SK-MEL-5 (cell line): ENCODE measurements at regions not wholly inside any gene's neighbourhood (a gene's known extent, or its start where the extent isn't known, plus 50 kb on each side); places are given as distances from the start of the nearest gene placed in this dataset.

Experiments
- DNase-seq: peaks from one replicate; pipeline ENCODE4 v3.0.0-alpha.2; 2016; ENCODE audit warnings: low read depth, low spot score
- in situ Hi-C: cut with HindIII; loops from 2 replicates; pipeline ENCODE4 v1.10.0; 2016; ENCODE audit warnings: low sequenced_read_pairs, high pct_unique_total_duplicates, low pct_unique_long_range_greater_than_20kb

DNA sequence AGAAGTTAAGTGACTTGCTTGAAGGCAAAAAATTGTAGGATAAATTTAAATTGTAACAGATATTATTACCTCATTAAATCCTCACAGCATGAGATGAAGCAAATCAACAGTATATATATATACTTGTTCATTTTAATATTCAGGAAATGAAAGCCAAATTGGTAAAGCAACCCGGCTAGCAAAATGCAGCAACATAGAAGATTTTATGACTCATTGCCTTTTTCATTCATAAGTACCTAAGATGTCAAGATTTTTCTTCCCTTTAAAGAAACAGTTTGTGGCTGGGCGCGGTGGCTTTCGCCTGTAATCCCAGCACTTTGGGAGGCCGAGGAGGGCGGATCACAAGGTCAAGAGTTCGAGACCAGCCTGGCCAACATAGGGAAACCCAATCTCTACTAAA, 190.5 kb upstream of the NRIP1 start:
- in situ Hi-C loops: no loop called here
- DNase-seq: no peak

DNA sequence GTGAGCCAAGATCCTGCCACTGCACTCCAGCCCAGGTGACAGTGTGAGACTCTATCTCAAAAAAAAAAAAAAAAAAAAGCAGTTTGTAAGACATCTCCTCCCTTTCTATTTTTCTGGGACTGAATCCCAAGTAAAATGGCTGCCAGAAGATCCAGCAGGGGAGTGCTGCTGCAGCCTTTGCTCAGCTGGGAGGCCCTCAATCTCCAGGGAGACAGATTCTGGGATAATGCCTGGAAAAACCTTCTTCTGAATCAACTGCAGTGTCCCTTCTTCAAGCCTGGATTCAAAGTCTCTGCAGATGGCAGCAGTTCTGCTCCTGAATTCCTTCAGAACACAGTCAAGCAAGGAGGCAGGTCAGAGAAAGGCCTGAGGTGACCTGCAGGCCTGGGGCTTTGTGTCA, 191.0 kb upstream of the NRIP1 start:
- no peak for DNase-seq
- in situ Hi-C loops: no loop called here

DNA sequence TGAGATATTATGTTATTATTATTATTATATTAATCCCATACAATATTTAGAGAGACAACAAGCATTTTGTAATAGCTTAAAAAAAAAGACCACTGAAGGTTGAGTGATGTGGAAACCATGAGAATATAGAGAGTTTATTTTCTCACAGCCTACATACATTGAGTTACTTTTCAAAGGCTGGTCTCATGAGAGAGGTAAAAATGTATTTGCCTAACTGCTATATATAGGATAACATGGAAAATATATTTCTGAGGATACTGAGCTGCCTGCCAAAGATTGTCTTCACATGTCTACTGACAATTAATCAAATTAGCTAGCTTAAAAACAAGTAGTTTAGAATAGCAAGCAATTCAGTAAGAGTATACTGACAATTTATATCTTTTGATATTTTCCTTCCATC, 192.2 kb upstream of the NRIP1 start:
- no peak for DNase-seq
- in situ Hi-C loops: no loop called here

DNA sequence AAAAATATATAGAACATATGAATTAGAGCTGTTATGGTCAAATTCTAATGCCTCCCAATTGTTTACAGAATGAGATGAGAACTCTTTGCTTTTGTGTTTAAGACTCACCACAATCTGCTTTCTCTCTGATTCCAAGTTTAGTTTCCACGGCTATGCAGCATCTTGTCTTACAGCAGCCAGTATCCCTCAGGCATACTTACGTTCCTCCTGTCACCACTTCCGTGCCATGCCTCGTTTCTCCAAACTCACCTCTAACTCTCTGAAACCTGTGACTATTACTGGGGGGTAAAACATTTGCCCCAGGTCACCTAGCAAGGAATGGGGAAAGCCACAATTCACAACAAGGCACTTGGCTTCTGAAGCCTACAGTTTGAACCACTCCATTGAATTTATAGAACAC, 192.8 kb upstream of the NRIP1 start:
- in situ Hi-C loops: no loop called here

DNA sequence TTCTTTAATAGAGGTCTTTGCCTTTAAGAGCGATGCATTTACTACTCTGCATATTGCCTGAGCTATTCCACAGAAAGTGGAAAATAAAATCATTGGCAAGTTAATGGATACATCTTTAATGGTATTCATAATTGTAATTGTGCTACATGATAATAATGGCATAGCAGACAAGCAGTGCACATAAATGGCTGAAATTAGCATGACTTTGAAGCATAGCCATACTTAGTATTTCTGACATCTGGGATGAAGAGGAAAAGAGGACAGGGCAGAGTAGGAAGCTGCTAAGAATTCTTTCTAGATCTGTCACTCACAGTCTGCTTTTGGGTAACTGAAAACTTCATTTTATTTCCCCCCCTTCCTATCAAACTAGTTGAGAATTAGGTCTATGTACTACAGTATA, 195.0 kb upstream of the NRIP1 start:
- DNase-seq: no peak
- in situ Hi-C loops: no loop called here

More for the DNA sequence above, 192.8 kb upstream of the NRIP1 start:
- DNase-seq: no peak

DNA sequence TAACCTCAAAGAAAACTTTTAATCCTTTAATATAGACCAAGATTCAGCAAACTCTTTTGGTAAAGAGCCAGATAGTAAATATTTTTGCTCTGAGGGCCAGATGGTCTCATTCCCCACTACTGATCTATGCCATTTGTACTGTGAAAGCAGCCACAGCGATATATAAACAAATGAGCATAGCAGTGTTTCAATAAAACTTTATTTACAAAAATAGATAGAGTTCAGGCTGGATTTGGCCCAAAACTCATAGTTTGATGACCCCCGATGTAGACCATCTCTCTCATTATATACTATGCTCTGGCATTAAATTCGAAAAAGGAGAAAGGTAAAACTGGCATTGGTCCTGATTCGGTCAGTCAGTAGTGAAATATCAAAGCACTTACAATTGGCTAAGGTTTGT, 195.8 kb upstream of the NRIP1 start:
- in situ Hi-C loops: no loop called here
- no peak for DNase-seq

DNA sequence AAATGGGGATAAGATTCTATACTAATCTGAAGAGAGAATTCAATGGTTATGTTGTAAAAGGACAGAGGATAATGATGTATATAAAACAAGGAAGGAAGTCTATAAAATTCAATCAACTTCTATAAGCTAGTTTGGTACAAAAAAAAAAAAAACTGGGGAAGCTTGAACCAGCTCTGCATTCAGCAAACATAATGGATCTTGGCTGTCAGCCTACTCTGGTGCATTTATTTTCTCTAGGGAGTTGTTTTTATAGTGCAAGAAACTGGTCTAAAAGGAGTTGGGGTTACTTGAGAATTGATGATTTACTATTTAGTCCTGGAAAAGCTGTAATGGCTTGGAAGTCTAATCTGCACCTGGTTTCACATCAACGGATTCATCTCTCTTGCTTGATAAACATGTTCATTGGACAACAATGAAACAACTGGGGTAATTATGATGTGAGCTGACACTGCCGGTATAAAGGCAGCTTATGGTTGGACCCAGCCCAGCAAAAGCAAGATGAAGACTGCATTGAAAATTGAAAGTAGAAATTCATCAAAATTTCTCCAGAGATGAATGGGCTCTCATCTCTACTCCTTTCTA, 199.4 kb upstream of the NRIP1 start:
- in situ Hi-C loops: no loop called here
- DNase-seq: no peak

DNA sequence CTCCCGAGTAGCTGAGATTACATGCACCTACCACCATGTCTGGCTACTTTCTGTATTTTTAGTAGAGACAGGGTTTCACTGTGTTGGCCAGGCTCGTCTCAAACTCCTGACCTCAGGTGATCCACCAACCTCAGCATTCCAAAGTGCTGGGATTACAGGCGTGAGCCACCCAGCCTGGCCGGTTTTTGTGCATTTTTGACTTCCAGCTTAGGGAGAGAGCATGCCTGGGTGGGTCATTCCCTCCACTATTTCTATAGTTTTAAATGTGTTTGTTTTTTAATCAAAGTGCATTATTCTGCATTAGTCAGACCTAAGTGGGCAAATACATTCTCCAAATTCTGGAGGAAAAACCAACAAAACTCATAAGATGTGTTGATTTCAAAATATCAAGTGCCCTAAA, 207.4 kb upstream of the NRIP1 start:
- in situ Hi-C loops: no loop called here
- no peak for DNase-seq

DNA sequence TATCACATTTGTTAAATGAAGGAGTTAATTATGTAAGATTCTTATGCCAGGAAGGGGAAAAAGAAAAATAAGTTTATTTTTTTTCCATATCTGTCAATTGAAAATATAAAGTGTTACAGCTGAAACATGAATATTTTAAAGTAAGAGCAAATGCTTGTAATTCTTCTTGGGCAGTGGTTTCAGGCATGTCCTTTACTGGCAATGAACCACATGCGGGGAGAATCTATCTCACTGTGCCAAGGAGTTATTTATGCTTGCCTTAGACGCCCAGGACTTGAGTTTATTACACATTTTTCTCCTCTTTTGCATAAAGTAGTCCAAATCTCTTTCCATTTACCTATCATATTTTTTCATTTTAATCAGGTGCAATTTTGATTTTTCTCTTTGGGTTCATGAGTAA, 207.8 kb upstream of the NRIP1 start:
- DNase-seq: no peak
- in situ Hi-C loops: no loop called here

DNA sequence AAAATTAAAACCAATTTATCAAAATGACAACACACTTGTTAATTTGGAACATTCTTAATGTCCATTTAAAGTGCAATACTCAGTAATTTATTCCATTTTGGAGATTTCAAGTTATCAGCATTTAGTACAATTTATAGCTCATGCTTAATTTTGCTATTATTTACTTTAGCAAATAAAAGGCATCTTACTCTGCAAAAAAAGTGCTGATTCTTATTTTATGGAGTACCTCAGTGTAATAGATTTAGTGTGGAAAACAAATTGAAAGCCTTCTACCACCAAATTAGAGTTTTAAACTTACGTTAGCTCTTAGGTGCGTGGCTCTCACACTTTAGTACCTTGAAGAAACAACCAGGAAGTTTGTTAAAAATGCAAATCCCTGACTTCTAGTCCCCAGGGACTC, 208.4 kb upstream of the NRIP1 start:
- in situ Hi-C loops: no loop called here
- no peak for DNase-seq

DNA sequence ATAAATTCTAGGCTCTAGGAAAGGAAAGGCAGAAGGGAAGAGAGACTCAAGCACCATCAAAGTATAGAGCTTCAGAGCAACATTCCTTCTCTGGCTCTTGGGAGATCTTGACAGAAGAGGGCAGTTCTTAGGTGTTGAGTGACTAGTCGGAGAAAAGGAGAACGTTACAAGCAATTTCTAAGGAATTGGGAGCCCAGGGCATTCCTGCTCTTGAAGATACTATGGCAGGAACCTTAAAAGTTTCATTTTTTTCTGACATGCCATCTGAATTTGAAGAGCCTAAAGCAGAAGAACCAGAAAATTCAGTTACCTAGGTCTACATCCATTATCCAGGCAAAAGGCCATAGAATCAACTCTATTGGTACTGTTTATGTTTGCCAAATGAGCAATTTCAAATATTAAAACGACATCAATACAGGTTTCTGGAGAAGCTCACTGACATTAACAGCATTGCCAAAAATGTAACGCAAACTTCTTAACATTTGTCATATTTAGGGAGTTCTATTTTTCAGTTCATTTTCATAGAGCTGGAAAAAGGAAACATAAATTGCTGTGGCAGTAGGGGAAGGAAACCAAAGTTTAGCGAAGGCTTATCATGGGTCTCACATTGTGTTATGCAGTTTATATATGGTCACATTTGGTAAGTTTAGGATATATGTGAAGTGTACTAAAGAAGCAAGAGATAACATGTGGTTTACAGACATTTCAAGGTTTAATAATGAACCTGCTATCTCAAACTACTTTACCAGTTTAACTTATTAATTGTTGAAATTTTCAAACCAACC, 210.1 kb upstream of the NRIP1 start:
- no peak for DNase-seq
- in situ Hi-C loops: no loop called here

DNA sequence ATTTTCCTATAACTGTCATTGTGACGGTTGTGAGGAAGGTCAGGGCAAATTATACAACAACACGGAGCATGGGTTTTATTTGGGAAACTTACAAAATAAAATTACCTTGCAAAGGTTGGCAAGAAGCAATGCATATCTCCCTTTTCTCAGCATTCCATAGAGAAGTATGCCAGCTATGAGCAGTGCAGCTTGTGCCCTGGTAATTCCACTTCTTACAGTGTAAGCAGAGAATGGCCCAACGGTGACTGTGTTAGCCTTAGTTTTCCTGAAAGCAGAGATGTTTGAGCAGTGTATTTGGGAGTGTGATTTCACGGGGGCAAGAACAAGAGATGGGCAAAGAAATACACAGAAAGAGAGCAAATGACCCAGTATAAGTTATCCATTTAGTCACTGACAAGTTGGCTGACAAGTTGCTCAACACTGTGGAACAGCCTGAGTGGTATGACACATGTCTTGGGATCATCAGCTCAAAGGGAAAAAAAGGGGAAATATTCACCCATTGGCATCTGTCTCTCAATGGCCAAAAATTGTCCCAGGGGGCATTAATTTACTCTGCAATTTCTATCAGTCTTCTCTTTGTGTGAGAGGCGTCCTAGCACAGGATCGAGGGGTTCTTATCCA, 210.9 kb upstream of the NRIP1 start:
- in situ Hi-C loops: no loop called here
- no peak for DNase-seq

DNA sequence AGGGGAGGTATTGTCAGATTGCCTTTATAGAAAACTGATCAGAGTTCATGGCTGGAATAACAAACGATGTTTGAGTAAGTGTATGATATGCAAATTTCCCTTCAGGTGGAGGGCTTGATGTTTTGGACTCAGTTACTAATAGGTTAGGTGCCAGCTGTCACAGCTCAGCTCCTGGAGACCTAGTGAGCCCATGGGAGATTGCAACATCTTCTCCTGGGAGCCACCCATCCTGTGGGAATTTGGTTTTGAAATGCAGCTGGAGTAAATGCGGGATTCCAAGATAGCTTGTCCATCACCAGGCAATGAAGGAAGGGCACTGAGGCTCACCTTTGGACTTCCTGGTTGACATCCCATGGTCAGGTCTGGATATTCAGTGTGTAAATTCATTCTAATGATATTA, 211.4 kb upstream of the NRIP1 start:
- no peak for DNase-seq
- in situ Hi-C loops: no loop called here

DNA sequence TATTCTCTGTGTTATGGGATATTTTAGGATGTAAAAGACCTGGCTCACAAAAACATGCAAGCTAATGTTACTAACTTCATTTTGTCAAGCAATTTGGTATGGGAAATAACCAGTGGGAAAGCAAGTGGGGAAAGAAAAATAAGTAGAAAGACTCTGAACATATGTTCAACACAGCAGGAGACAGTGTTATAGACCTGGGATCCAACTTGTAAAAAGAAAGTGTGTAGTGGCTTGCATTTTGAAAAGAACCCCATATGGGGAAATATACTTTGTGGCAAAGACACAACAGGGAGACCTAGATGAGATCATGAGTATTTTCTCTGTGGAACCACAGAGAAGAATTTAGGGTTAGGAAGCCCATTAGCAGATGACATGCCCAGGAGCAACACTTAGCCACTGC, 212.7 kb upstream of the NRIP1 start:
- in situ Hi-C loops: no loop called here

DNA sequence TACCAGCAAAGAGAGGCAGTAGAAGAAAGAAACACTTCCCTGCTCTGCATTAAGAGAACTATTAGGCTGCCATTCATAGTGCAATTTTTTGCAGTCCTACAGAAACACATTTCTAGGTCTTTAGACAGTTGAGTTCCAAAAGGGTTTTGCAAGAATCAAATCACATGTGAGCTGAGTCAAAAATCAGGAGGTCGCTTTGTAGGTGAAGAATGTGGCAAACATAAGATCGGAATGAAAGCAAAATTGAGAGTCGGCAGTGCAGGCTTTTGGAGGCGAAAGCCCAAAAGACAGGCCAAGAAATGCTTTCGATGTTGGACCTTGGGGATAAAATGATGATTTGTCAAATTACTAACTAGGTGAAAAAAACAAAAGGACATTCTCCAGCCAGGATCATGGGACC, 213.5 kb upstream of the NRIP1 start:
- in situ Hi-C loops: no loop called here
- no peak for DNase-seq

More for the DNA sequence above, 212.7 kb upstream of the NRIP1 start:
- no peak for DNase-seq

DNA sequence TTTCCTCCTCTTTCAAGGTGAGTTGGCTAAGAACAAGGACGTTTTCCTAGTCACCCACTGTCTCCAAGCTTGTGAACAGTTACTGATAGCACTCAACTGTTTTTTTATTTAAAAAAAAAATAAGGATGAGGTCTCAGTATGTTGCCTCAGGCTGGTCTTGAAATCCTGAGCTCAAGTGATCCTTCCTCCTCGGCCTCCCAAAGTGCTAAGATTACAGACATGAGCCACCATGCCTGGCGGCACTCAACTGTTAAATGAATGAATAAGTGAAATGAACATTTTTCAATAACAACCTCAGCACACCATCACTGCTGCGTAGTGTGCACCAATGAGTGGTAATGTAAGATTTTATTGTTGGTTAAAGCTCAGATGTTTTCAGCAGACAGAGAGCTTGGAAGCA, 214.1 kb upstream of the NRIP1 start:
- in situ Hi-C loops: no loop called here

DNA sequence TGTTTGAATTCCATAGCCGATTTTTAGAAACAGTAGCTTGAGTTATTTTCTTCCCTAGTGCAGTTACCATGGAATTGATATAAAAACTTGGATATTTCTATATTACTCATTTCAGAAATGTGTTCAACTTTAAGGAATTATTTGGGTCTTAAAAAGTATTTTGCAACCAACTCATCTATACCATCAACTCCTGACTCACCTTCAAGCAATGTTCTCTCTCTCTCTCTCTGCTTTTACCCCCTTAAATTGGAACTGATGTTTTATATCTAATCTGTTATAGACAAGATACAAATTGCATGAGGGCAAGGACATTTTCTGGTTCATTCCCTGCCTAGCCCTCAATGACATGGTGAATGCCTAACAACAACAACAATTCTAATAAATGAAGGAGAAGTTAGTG, 214.7 kb upstream of the NRIP1 start:
- in situ Hi-C loops: no loop called here
- DNase-seq: no peak

More for the DNA sequence above, 214.1 kb upstream of the NRIP1 start:
- DNase-seq: no peak

DNA sequence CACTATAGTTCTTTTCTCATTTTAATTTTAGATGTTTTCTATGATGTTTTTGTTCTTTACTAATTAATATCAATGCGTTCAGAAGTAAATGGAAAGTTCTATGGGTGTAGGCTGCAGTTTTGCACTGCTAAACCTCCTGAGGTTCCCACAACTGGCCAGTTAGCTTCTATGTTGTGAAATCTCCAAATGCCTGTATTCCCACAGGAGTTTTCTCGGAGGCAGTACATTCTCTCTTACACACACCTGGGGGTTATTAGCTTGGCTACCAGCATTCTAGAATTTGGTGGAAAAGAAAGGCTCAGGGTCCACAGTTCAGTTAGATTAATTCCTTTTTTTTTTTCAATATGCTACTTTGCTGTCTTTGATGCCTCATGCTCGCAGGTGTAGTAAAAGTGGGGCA, 216.9 kb upstream of the NRIP1 start:
- in situ Hi-C loops: no loop called here
- DNase-seq: no peak

DNA sequence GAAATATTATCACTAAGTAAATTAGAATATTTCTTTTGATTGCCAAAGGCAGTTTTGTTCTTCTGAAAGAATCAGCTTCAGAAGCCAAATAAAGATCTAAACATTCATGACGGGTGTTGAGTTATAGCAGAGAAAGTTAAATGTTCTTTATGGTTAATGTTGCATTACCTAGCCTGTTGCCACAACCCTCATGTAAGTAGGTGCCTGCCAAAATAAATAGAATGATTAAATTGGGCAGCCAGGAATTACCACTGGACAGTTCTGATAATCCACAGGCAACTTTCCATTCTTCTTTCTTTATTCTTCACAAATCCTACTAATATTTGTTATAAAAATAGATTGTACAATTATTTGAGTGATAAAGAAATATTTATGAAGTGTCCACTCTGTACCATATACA, 217.9 kb upstream of the NRIP1 start:
- no peak for DNase-seq
- in situ Hi-C loops: no loop called here
